C4-2B (cell line): ENCODE measurements at regions not wholly inside any gene's neighbourhood (a gene's known extent, or its start where the extent isn't known, plus 50 kb on each side); places are given as distances from the start of the nearest gene placed in this dataset.

Experiments
- CTCF ChIP-seq: fragments of 450-650 bp; conservative IDR thresholded peaks from 2 replicates; pipeline ENCODE4 v1.5.1; 2017; ENCODE audit warnings: mild to moderate bottlenecking
- ZFX ChIP-seq: fragments of 450-650 bp; IDR thresholded peaks from 2 replicates; pipeline ENCODE4 v1.6.1; 2017

GRCh38 chr4:136651278-136651667 is 881.0 kb downstream of the PCDH18 start:
- TF ChIP-seq CTCF (no peak), ZFX (no peak)
